ENCODE measurements at regions not wholly inside any gene's neighbourhood (a gene's known extent, or its start where the extent isn't known, plus 50 kb on each side); places are given as distances from the start of the nearest gene placed in this dataset.

DNA sequence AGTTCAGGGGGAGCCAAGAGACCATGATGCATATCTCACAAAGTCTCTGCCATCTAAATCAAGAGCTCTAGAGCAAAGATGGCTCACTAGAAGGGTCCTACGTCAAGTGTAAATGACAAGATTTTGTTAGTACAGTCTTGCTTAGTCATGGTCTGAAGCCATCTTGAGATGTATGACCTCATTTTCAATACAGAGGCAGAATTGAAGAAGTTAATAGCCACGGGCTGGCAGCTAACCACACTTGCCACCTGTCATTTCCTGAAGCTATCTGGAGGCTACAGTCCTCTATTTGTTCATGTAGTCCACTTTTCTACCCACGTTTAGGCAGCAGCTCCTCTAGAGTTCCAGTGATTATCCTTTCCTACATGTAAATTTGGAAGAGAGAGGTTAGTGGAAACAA is 231.7 kb upstream of the CDH12 start:
- no peak for DNase-seq (ENCODE audit: low read depth)

DNA sequence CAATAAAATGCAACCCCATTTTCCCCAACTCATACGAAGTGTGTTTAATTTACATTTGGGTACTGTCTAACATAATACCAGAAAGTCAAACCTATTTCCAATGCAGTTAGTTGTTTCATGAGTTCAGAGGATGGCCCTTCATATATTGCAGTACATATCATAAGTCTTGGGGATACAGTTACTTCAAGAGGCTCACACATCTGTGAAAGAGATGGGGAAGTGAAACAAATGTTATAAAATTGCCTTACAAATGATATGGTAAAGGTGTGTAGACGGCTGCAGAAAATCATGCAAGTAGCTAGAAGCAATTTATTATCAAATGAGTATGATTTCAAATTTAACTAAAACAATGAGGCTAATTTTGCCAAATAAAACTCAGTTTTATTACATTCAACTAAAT is 219.0 kb upstream of the CDH12 start:
- no peak for DNase-seq (ENCODE audit: low read depth)

DNA sequence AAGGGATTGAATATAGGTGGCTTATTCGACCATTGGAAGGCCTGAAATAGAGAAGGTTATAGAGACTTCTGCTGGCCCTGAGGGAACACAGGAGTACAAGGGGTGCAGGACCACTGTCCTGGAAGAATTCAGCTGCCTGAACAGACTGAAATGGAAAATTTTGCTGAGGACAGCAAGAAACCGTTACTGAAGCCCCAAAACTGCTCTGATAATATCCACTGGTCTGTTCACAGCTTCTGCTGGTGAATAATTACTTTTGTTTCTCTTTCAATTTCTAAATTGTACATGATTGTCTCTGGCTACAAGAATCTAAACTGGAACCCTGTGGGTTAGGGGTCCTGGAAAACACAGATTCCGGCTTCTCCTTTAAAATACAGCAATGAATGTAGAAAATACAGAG is 218.5 kb upstream of the CDH12 start:
- DNase-seq (ENCODE audit: low read depth) = no peak

DNA sequence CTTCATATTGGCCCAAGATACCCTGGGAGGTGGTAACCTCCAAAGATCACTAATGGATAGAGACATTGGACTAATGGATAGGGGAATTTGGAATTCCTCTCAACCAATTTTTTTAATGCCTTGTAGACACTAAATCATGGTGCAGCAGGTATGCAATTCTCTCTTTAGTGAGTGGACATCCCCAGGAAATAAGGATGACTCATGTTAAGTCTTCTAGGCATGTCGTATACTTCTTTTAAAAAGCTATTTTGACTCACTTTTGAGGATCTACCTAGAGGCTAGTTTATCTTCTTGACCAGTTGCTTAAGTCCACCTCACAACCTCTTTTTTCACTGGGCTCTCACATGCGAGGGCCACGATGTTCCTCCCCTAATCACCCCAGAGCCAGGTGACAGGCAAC is 211.6 kb upstream of the CDH12 start:
- no peak for DNase-seq (ENCODE audit: low read depth)

DNA sequence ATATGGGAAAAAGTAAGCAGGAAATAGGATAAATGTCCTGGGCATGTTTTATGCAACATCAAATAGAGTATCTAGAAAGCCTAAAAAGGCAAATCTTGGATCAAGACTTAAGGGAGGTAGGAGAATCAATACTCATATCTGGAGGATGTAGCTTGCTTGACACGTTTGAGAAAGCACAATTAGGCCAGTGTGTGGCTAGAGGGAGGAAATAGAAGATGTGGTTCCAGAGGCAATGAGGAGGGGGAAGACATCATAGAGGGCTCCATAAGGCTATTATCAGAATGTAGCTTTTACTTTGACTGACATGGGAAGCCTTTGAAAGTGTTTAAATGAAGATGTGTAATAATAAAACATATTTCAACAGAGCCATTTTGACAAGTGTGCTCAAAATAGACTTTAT is 200.7 kb upstream of the CDH12 start:
- DNase-seq (ENCODE audit: low read depth) = no peak

DNA sequence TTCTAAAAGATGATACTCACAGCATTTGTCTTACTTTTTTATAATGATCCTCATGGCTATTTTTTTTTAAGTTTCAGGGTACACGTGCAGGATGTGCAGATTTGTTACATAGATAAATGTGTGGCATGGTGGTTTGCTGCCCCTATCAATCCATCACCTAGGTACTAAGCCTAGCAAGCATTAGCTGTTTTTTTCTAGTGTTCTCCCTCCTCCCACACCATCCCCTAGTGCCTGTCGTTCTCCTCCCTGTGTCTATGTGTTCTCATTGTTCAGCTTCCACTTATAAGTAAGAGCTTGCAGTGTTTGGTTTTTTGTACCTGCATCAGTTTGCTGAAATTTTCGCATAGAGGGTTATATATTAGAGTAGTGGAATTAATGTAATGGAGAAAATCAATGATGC is 189.1 kb upstream of the CDH12 start:
- no peak for DNase-seq (ENCODE audit: low read depth)

DNA sequence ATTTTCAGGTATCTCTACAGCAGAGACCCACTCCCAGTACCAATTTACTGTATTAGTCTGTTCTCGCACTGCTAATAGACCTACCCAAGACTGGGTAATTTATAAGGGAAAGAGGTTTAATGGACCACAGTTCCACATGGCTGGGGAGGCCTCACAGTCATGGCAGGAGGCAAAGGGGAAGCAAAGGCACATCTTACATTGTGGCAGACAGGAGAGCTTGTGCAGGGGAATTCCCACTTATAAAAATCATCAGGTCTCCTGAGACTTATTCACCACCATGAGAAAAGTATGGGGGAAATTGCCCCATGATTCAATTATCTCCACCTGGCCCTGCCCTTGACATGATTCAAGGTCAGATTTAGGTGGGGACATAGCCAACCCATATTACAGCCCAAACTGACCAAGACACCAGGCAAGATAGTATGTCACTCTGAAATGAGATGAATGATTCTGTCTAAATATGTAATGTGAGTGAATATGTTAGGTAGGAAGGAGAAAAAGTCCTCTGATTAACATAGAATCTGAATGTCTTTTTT is 182.5 kb upstream of the CDH12 start:
- DNase-seq (ENCODE audit: low read depth) = no peak

DNA sequence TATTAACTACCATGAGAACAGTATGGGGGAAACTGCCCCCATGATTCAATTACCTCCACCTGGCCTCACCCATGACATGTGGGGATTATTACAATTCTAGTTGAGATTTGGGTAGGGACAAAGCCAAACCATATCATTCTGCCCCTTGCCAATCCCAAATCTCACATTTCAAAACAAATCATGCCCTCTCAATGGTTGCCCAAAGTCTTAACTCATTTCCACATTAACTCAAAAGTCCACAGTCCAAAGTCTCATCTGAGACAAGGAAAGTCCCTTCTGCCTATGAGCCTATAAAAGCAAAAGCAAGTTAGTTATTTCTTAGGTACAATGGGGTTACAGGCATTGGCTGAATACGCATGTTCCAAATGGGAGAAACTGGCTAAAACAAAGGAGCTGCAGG is 180.7 kb upstream of the CDH12 start:
- no peak for DNase-seq (ENCODE audit: low read depth)

DNA sequence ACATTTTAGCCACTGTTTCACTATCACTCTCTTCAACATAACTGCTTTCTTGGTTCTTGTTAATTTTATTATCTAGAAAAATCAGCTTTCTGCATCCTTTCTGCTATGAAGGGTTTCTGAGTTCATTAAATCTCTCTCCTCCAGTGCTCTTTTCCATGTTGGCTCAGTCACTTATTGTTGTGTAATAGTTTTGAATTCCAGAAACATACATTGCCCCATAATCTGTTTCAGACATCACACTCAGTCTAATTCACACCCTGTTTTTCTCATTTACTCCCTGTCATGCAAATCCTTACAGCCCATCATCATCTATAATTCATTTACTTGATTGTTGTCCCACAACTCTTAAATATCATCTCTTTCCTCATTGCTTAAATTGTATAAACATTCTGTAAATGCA is 176.1 kb upstream of the CDH12 start:
- no peak for DNase-seq (ENCODE audit: low read depth)

DNA sequence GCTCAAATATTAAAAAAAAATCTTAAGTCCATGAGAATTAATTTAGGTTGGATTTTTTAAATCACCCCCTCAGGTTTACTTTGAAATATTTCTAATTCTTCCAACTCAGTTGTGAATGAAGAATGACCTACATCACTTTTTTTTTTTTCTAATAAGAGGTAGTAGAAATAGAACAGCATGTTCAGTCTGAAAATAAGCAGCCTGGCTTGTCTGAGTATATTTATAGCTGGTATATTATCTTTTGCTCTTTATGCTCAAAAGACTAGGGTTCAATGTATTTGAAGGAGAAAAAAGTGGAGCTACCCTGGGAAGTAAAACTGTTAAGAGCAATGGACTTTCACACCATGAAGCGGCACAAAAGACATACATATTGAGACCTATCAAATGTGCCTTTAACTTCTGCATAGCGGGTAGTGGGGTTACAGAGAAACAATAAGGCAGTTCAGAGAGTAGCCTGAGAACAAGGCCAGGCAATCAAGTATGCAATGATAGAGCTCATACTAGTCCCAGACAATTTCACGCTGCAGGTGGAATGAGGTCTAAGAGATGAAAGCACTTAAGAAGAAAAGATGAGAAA is 175.4 kb upstream of the CDH12 start:
- DNase-seq (ENCODE audit: low read depth) = no peak

DNA sequence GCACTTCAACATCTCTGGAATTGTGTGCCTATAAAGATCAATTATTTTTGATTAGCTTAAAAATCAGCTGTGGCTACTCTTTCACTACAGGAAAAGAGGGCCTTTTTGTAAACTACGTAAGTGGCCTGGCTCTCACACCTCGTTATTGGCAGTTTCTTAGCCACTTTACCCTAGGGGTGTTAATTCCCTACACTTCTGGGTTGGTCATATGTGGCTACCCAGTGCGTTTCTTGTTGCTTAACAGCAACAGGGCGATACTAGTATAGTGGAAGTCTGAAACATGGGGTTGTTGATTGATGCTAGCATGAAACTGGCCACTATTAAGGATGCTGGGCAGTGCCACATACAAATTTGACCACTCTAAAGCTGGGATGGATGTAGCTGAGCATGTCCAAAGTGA is 174.7 kb upstream of the CDH12 start:
- DNase-seq (ENCODE audit: low read depth) = no peak

DNA sequence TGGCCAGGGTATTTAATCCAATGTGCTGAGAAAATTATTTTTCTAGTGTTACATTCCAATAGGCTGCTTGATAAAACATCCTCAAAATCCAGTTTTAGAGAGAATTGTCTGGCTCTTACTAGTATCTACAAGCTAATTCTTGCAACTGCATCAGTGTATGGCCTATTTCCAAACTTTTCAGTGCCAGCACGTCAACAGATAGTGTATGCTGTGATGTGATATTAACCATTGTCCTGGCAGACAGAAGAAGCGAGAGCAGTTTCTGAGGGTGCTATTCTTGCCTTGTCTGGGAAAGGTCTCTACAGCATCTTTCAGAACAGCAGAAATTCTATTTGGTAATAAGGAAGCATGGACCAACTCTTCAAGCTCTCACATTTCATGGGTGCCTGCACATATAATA is 174.2 kb upstream of the CDH12 start:
- DNase-seq (ENCODE audit: low read depth) = no peak

DNA sequence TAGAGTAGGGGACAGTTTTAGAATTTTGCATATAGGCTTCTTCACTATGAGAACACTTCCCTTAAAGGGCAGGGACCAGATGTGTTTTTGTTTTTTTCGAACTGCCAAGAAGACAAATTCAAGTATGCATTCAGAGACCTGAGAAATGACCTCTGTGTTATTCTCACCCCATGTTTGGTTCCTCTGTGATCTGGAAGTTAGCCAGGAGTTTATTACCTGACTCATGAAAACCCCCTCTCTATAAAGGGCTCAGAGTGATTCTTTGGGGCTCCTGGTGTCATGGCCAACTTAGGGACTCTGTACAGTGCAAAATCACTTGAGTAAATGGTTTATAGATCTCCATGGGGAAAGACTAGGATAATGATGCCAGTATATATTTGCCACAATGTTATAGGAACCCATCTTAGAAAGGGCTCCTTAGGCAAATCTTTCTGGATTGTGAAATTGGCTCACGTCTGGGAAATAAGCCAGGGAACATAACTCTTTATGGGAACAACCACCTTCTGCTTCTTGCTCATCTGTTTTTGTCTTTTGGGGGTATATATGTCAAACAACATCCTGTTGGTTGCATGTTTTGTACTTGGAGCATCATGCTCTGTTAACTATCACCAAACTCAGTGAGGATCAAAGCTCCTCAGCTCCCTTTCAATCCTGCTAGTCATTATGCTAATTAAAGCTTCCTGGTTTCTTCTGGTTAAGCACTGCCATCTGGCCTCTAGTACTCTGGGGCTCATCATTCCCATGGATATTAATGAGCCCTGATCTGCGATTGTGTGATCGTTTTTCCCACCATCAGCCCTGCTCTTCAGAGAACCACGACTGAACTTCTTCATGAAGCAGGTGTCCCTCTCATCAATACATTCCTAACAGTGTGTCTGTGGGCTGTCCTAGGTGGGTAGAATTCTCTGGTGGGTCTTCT is 173.4 kb upstream of the CDH12 start:
- DNase-seq (ENCODE audit: low read depth) = no peak

DNA sequence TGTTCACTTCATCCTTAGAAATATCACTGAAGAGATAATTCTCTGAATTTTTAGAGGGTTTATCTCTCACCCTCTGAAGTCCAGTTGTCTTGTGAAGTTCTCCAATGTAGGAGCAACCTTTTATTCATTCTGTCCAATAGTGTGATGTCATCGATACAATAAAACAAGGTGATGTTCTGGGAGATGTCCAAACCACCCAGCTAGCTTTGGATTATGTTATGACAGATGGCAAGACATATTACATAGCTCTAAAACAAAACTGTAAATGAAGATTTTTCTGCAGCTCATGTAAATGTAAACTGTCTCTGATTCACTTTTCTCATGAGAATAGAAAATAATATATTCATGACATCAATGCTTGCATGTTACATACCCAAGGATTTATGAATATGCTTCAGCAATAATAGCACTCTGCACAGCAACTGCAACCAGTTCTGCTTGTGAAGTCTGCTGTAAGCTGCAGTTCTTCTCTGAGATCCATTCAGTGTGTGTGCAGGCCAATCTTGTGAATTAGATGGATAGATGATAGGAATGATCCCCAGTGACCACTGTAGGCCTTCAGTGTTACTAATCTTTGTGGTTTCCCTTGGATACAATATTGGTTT is 172.6 kb upstream of the CDH12 start:
- DNase-seq (ENCODE audit: low read depth) = no peak

DNA sequence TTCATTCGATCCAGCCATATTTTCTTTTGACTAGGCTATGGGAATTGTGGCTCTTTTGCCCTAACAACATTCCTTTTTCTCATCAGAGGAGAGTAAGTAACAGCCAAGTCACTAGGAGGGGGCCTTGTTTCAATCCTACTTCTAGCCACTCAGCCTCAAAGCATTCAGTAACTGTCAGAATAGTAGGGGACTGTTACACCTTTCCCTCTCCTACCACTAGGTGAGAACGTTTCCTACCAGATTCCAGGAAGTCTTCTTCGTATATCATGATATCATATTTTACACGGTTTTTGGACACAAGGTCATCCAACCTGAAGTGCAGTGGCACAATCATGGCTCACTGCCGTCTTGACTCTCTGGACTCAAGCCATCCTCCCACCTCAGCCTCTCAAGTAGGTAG is 171.3 kb upstream of the CDH12 start:
- DNase-seq (ENCODE audit: low read depth) = no peak

DNA sequence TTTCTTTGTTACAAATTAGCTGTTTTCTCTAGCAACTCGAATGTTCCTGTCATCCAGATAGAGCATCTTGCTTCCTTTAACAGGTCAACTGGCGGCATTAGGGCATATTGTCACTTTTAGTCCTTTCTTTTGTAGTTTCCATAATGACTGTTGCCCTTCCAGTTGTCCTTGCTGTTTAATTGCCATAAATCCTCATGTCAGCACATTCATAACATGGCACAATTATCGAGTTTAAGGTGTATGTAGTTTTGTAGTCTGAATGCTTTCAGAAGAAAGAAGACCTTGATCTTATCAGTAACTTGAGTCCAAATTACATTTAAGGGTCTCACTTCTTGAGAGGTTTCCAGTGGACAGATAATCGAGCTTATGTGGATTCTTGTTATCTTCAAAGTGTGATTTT is 161.7 kb upstream of the CDH12 start:
- no peak for DNase-seq (ENCODE audit: low read depth)

DNA sequence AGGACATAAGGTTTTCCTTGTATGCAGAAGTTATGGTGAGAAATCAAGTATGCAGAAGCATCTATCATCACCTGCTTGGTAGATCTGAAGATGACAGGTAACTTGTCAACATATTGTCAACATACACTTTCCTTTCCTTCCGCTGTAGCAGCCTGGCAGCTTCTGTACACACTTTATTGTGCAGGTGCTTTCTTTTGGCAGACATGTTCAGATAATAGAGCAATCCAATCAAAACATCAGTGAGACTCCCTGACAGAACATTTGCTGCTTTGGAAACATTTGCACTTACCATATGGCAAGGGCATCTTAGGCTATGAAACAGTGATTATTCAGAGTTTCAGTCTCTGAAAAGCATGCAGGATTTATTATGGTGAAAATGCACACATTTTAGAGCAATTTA is 161.1 kb upstream of the CDH12 start:
- DNase-seq (ENCODE audit: low read depth) = no peak

DNA sequence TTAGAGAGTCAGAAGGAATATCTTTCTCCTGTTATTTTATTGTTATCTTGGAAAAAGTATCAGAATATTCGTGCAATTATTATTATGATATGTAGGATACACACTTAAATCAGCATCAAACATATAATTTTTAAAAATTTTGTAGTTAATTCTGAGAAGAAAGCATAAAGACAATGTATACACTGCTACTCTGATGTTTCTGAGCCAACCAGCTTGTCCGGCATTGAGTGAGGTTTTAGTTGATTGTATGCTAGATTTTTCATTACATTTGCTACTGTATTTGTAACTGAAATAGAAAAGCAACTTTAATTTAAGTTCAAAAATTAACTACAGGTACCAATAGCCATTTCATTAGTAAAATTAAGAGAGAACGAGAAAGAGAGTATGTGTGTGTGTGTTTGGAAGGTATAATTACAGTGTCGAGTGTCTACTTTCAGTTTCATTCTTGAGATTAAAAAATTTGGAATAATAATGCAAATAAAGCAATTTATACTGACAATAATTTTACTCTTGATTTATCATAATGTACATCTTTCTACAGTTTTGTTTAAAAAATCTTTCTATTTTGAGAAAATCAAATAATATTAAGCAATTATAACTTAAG is 160.4 kb upstream of the CDH12 start:
- no peak for DNase-seq (ENCODE audit: low read depth)

DNA sequence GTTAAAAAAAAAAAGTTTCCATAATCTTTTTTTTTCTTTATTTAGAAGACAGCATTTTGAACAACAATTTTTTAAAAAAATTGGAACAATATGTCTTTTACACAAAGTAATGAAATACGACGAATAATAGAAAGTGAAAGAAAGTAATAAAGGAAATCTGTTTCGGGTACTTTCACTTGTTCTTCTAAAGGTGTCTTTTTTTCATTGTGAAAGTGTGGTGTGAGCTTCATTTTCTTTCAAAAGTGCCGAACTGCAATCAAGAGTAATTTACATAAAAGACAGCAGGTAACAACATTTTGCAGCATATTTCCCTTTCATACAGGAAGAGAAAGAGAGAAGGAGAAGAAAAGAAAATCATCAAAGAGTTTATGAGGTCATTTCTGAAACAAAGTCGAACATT is 159.7 kb upstream of the CDH12 start:
- no peak for DNase-seq (ENCODE audit: low read depth)

DNA sequence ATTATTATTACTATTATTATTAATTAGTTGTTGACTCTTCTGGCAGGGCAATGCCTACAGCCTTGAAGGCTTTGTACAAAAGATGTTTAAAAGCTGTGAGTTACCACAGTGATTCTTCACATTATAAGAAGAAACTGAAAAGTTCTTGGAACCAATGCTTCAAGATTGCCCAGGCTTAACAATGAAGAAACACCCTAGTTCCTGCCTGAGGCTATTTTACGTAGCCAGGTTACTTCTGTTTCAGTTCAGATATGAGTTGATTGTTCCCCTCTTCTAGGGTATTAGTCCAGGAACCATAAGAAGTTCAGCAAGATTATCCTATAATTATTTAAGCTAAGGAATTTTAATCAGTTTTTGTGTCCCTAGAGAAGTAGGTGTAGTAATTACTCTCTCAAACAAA is 154.6 kb upstream of the CDH12 start:
- no peak for DNase-seq (ENCODE audit: low read depth)

DNA sequence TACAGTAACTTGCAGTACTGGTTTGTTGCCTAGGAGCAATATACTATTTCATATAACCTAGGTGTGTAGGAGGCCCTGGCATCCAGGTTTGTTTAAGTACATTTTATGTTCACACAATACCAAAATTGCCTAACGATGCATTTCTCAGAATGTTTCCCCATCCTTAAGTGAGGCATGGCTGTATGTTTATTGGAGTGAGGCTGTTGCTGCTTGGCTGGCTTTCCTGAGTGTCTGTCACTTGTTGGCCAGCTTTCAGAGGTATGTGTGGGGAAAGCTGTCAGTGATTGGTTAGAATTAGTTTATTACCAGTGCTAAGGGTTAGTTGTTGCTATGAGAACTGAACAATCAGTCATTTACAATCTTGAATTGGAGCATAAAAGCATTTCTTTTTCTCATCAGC is 154.1 kb upstream of the CDH12 start:
- no peak for DNase-seq (ENCODE audit: low read depth)

DNA sequence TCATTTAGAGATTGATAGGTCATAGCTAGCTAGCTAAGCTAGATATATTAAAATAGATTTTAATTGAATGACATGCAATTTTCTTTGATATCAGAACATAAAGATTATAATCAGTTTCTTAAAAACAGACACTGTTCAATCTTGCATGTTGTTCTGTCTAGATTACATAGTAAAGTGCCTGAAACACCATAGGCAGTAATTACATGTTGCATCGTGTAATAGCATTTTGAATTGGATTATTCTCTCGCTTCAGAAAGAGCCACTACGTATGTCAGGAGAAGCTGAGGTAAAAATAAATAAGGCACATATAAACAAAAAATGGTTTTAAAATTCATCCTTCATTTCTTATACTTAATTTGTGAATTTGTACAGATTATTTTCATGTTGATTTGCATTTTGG is 148.0 kb upstream of the CDH12 start:
- DNase-seq (ENCODE audit: low read depth) = no peak

DNA sequence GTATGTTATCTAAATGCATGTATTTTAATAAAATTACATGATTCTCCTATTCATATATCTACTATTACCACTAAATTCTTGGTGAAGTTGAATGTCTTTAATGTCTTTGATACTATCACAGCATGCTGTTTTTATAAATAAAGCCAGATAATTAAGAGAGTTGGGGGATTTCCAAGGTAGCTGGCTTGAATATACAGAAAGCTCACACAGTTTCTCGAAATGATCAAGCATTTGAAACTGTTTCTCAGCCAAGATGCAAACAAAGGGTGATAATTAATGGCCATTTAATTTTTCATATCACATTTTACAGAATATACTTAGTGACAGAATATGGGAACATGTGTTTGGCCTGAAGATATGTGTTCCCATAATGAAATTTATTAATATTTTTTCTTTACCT is 145.6 kb upstream of the CDH12 start:
- no peak for DNase-seq (ENCODE audit: low read depth)

Data from Daoy (cell line).